Nephron progenitor cell (in vitro differentiated cells): ENCODE measurements at regions not wholly inside any gene's neighbourhood (a gene's known extent, or its start where the extent isn't known, plus 50 kb on each side); places are given as distances from the start of the nearest gene placed in this dataset.

Experiments
- DNase-seq: peaks from one replicate; pipeline ENCODE4 v3.0.0; 2021
- H3K27ac Mint-ChIP-seq: 2 replicates; pipeline ENCODE4 v1.8.0; 2021; ENCODE audit warnings: mild to moderate bottlenecking, moderate library complexity, mixed read lengths
- H3K27me3 Mint-ChIP-seq: 2 replicates; pipeline ENCODE4 v1.8.0; 2021; ENCODE audit warnings: mild to moderate bottlenecking, low read depth, mixed read lengths; ENCODE audit not compliant: poor library complexity
- H3K36me3 Mint-ChIP-seq: 2 replicates; pipeline ENCODE4 v1.8.0; 2021; ENCODE audit warnings: low read depth, mixed read lengths
- H3K4me1 Mint-ChIP-seq: 2 replicates; pipeline ENCODE4 v1.8.0; 2021; ENCODE audit warnings: mixed read lengths
- H3K4me3 Mint-ChIP-seq: 2 replicates; pipeline ENCODE4 v1.8.0; 2021; ENCODE audit warnings: mild to moderate bottlenecking, moderate library complexity, mixed read lengths
- H3K9me3 Mint-ChIP-seq: 2 replicates; pipeline ENCODE4 v1.8.0; 2021; ENCODE audit warnings: mild to moderate bottlenecking, moderate library complexity, mixed read lengths
- TF ChIP-seq, protein P1 (sequence below): fragments of 200-600 bp; sonication (generic); IDR thresholded peaks from 2 replicates; pipeline ENCODE4 v1.5.0; 2021; ENCODE audit warnings: antibody characterized with exemption

GRCh38 chr14:54344445-54344844 lies 52.4 kb upstream of the CDKN3 start:
- Mint-ChIP-seq H3K27me3 (no peaks in the 10 kb centered on the region), H3K27ac (peak overlapping the region; percentile 99), H3K9me3 (peaks cover 4% of the 10 kb centered on the region), H3K36me3 (no peaks in the 10 kb centered on the region), H3K4me3 (peak overlapping the region; percentile 48), H3K4me1 (peaks cover 91% of the 10 kb centered on the region)
- peak; percentile 40 for DNase-seq
- TF ChIP-seq, protein P1, sequence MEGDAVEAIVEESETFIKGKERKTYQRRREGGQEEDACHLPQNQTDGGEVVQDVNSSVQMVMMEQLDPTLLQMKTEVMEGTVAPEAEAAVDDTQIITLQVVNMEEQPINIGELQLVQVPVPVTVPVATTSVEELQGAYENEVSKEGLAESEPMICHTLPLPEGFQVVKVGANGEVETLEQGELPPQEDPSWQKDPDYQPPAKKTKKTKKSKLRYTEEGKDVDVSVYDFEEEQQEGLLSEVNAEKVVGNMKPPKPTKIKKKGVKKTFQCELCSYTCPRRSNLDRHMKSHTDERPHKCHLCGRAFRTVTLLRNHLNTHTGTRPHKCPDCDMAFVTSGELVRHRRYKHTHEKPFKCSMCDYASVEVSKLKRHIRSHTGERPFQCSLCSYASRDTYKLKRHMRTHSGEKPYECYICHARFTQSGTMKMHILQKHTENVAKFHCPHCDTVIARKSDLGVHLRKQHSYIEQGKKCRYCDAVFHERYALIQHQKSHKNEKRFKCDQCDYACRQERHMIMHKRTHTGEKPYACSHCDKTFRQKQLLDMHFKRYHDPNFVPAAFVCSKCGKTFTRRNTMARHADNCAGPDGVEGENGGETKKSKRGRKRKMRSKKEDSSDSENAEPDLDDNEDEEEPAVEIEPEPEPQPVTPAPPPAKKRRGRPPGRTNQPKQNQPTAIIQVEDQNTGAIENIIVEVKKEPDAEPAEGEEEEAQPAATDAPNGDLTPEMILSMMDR: no peak

GRCh38 chr14:54346257-54346656 lies 50.5 kb upstream of the CDKN3 start:
- peaks cover 4% of the 10 kb centered on the region for H3K27me3 Mint-ChIP-seq
- H3K4me1 Mint-ChIP-seq: peaks cover 84% of the 10 kb centered on the region
- peaks cover 6% of the 10 kb centered on the region for H3K36me3 Mint-ChIP-seq
- no peak for DNase-seq
- H3K4me3 Mint-ChIP-seq: no peak overlapping the region
- peak overlapping the region; percentile 27 for H3K27ac Mint-ChIP-seq
- H3K9me3 Mint-ChIP-seq: peaks cover 6% of the 10 kb centered on the region
- TF ChIP-seq, protein P1: no peak
